Neural cell (in vitro differentiated cells): ENCODE measurements at regions not wholly inside any gene's neighbourhood (a gene's known extent, or its start where the extent isn't known, plus 50 kb on each side); places are given as distances from the start of the nearest gene placed in this dataset.

Source experiments
- H2AFZ ChIP-seq: fragments of 200-600, 300-800 bp; sonication (generic), shearing (Covaris generic); 2 replicates; pipeline ENCODE4 v1.6.0; 2014; ENCODE audit warnings: low read depth, mild to moderate bottlenecking, antibody characterized with exemption, low read length, moderate library complexity
- H3F3A ChIP-seq: fragments of 200-600 bp; shearing (Covaris generic); 2 replicates; pipeline ENCODE4 v1.6.1; 2016; ENCODE audit warnings: mild to moderate bottlenecking, moderate library complexity, mixed read lengths, antibody characterized with exemption, low read length; ENCODE audit not compliant: insufficient read depth, poor library complexity, severe bottlenecking
- H3K27ac ChIP-seq: fragments of 200-600, 300-800 bp; sonication (generic), shearing (Covaris generic); 2 replicates; pipeline ENCODE4 v1.5.1; 2014; ENCODE audit warnings: mild to moderate bottlenecking, low read length, moderate library complexity
- H3K27me3 ChIP-seq: fragments of 300-800, 200-600 bp; sonication (generic), shearing (Covaris generic); 2 replicates; pipeline ENCODE4 v1.6.0; 2014; ENCODE audit warnings: mild to moderate bottlenecking, low read depth, low read length, moderate library complexity; ENCODE audit not compliant: insufficient read depth
- H3K36me3 ChIP-seq: fragments of 300-800, 200-600 bp; sonication (generic), shearing (Covaris generic); 2 replicates; pipeline ENCODE4 v1.5.1; 2014; ENCODE audit warnings: mild to moderate bottlenecking, antibody characterized with exemption, low read length, moderate library complexity; ENCODE audit not compliant: insufficient read depth
- H3K4me2 ChIP-seq: fragments of 300-800, 200-600 bp; sonication (generic), shearing (Covaris generic); 2 replicates; pipeline ENCODE4 v1.6.0; 2014; ENCODE audit warnings: mild to moderate bottlenecking, low read length
- H3K4me3 ChIP-seq: fragments of 300-800, 200-600 bp; sonication (generic), shearing (Covaris generic); 2 replicates; pipeline ENCODE4 v1.5.1; 2014; ENCODE audit warnings: mild to moderate bottlenecking, low read length, moderate library complexity
- H3K79me2 ChIP-seq: fragments of 200-600 bp; shearing (Covaris generic); replicated peaks from 2 replicates; pipeline ENCODE4 v1.6.0; 2014; ENCODE audit warnings: mild to moderate bottlenecking, low read length, moderate library complexity; ENCODE audit not compliant: insufficient read depth
- H3K9ac ChIP-seq: fragments of 300-800, 200-600 bp; sonication (generic), shearing (Covaris generic); 2 replicates; pipeline ENCODE4 v1.6.1; 2016; ENCODE audit warnings: mild to moderate bottlenecking, low read length, mixed read lengths
- H3K9me2 ChIP-seq: fragments of 200-600 bp; shearing (Covaris generic); 2 replicates; pipeline ENCODE4 v1.6.1; 2016; ENCODE audit warnings: mild to moderate bottlenecking, low read length, mixed read lengths; ENCODE audit not compliant: insufficient read depth
- H3K9me3 ChIP-seq: fragments of 200-600, 300-800 bp; sonication (generic), shearing (Covaris generic); 2 replicates; pipeline ENCODE4 v1.6.1; 2016; ENCODE audit warnings: mild to moderate bottlenecking, mixed run types, low read length, moderate library complexity, mixed read lengths
- H4K20me1 ChIP-seq: fragments of 200-600 bp; shearing (Covaris generic); 2 replicates; pipeline ENCODE4 v1.6.1; 2016; ENCODE audit warnings: mild to moderate bottlenecking, mixed run types; ENCODE audit not compliant: insufficient read depth
- CTCF ChIP-seq: fragments of 450-650 bp; IDR thresholded peaks from 2 replicates; pipeline ENCODE4 v1.5.1; 2014; ENCODE audit warnings: antibody characterized with exemption, mild to moderate bottlenecking, moderate library complexity; ENCODE audit not compliant: poor library complexity, severe bottlenecking
- EP300 ChIP-seq: fragments of 450-650 bp; conservative IDR thresholded peaks from 2 replicates; pipeline ENCODE4 v1.6.1; 2014; ENCODE audit warnings: antibody characterized with exemption, mild to moderate bottlenecking, moderate library complexity; ENCODE audit not compliant: poor library complexity, severe bottlenecking
- EZH2 ChIP-seq: fragments of 200-600, 300-800 bp; shearing (Covaris generic), sonication (generic); IDR thresholded peaks from 2 replicates; pipeline ENCODE4 v1.6.1; 2014; ENCODE audit warnings: antibody characterized with exemption, low read length, borderline replicate concordance, mild to moderate bottlenecking; ENCODE audit not compliant: insufficient read depth, poor library complexity, severe bottlenecking
- MXI1 ChIP-seq: fragments of 450-650 bp; conservative IDR thresholded peaks from 2 replicates; pipeline ENCODE4 v1.6.1; 2014; ENCODE audit warnings: antibody characterized with exemption, mild to moderate bottlenecking; ENCODE audit not compliant: poor library complexity, severe bottlenecking
- POLR2AphosphoS5 ChIP-seq: IDR thresholded peaks from 2 replicates; pipeline ENCODE4 v1.6.1; 2012
- RAD21 ChIP-seq: fragments of 450-650 bp; conservative IDR thresholded peaks from 2 replicates; pipeline ENCODE4 v1.6.1; 2014; ENCODE audit warnings: antibody characterized with exemption, mild to moderate bottlenecking, moderate library complexity
- REST ChIP-seq: IDR thresholded peaks from 2 replicates; pipeline ENCODE4 v1.6.1; 2012; ENCODE audit warnings: borderline replicate concordance
- SMC3 ChIP-seq: fragments of 450-650 bp; conservative IDR thresholded peaks from 2 replicates; pipeline ENCODE4 v1.6.1; 2014; ENCODE audit warnings: antibody characterized with exemption, mild to moderate bottlenecking, moderate library complexity; ENCODE audit not compliant: poor library complexity
- TAF1 ChIP-seq: IDR thresholded peaks from 2 replicates; pipeline ENCODE4 v1.6.1; 2012; ENCODE audit warnings: low read depth

GRCh38 chr18:39314595-39314994 lies 1749.0 kb upstream of the CELF4 start:
- H3K27me3 ChIP-seq = no peaks in the 10 kb centered on the region
- H3K4me2 ChIP-seq = no peak overlapping the region
- H3K79me2 ChIP-seq = no peaks in the 10 kb centered on the region
- H3K9me3 ChIP-seq = no peaks in the 10 kb centered on the region
- no peaks in the 10 kb centered on the region for H3K36me3 ChIP-seq
- H3K9me2 ChIP-seq = no peaks in the 10 kb centered on the region
- H4K20me1 ChIP-seq = no peaks in the 10 kb centered on the region
- TF ChIP-seq TAF1 (no peak), REST (no peak), EZH2 (no peak), CTCF (no peak), SMC3 (no peak), EP300 (no peak), MXI1 (no peak), RAD21 (no peak), POLR2AphosphoS5 (no peak)
- no peak overlapping the region for H3K27ac ChIP-seq
- no peak overlapping the region for H3K4me3 ChIP-seq
- H3K9ac ChIP-seq = no peak overlapping the region
- H2AFZ ChIP-seq = no peak overlapping the region
- H3F3A ChIP-seq = no peaks in the 10 kb centered on the region

GRCh38 chr18:39313992-39314391 lies 1748.4 kb upstream of the CELF4 start:
- TF ChIP-seq SMC3 (no peak), EP300 (no peak), RAD21 (no peak), POLR2AphosphoS5 (no peak), CTCF (no peak), EZH2 (no peak), REST (no peak), TAF1 (no peak), MXI1 (no peak)
- Histone ChIP-seq H3F3A (no peaks in the 10 kb centered on the region), H3K36me3 (no peaks in the 10 kb centered on the region), H3K9me3 (no peaks in the 10 kb centered on the region), H3K79me2 (no peaks in the 10 kb centered on the region), H3K9ac (no peak overlapping the region), H2AFZ (no peak overlapping the region), H3K4me2 (no peak overlapping the region), H3K4me3 (no peak overlapping the region), H4K20me1 (no peaks in the 10 kb centered on the region), H3K27ac (no peak overlapping the region), H3K27me3 (no peaks in the 10 kb centered on the region), H3K9me2 (no peaks in the 10 kb centered on the region)
